OCI-LY3 (cell line): ENCODE measurements at regions not wholly inside any gene's neighbourhood (a gene's known extent, or its start where the extent isn't known, plus 50 kb on each side); places are given as distances from the start of the nearest gene placed in this dataset.

Source experiments
- H2AFZ ChIP-seq: fragments of 200-600, 300-600 bp; shearing (Covaris generic); 2 replicates; pipeline ENCODE4 v1.6.0; 2014; ENCODE audit warnings: antibody characterized with exemption, low read depth, low read length
- H3K27ac ChIP-seq: fragments of 200-600, 300-600 bp; sonication (generic); 2 replicates; pipeline ENCODE4 v1.5.1; 2014; ENCODE audit warnings: mild to moderate bottlenecking, low read length, moderate library complexity, mixed read lengths
- H3K27me3 ChIP-seq: fragments of 200-600, 300-600 bp; sonication (generic); 2 replicates; pipeline ENCODE4 v1.6.1; 2014; ENCODE audit warnings: low read depth, low read length, mixed read lengths
- H3K36me3 ChIP-seq: fragments of 200-600, 300-600 bp; sonication (generic); replicated peaks from 2 replicates; pipeline ENCODE3; 2014; ENCODE audit warnings: low read depth, low read length, mixed read lengths
- H3K4me1 ChIP-seq: fragments of 300-600, 200-600 bp; sonication (generic); 2 replicates; pipeline ENCODE4 v1.6.1; 2014; ENCODE audit warnings: low read length, mixed read lengths
- H3K4me2 ChIP-seq: fragments of 200-600, 300-600 bp; sonication (generic); 2 replicates; pipeline ENCODE4 v1.6.1; 2014; ENCODE audit warnings: low read length, mixed read lengths
- H3K4me3 ChIP-seq: fragments of 300-600, 200-600 bp; sonication (generic); 2 replicates; pipeline ENCODE4 v1.5.1; 2014; ENCODE audit warnings: antibody characterized with exemption, mild to moderate bottlenecking, low read length, moderate library complexity
- H3K79me2 ChIP-seq: fragments of 300-600, 200-600 bp; shearing (Covaris generic); 2 replicates; pipeline ENCODE4 v1.6.1; 2014; ENCODE audit warnings: mild to moderate bottlenecking, low read length, mixed read lengths
- H3K9ac ChIP-seq: fragments of 300-600, 200-600 bp; shearing (Covaris generic); 2 replicates; pipeline ENCODE4 v1.6.0; 2014; ENCODE audit warnings: mild to moderate bottlenecking, low read length, moderate library complexity
- H3K9me3 ChIP-seq: fragments of 200-600, 300-600 bp; shearing (Covaris generic); 2 replicates; pipeline ENCODE4 v1.6.1; 2014; ENCODE audit warnings: low read length, mixed read lengths; ENCODE audit not compliant: insufficient read depth
- H4K20me1 ChIP-seq: fragments of 200-600, 300-600 bp; sonication (generic); 2 replicates; pipeline ENCODE4 v1.6.1; 2016; ENCODE audit warnings: low read length, mixed read lengths; ENCODE audit not compliant: insufficient read depth
- EZH2phosphoT487 ChIP-seq: fragments of 200-600 bp; shearing (Covaris generic); IDR thresholded peaks from 2 replicates; pipeline ENCODE4 v1.6.1; 2018; ENCODE audit warnings: antibody characterized with exemption, mixed run types, low read depth
- TF ChIP-seq, protein P1 (sequence below): fragments of 200-600, 300-600 bp; sonication (generic); IDR thresholded peaks from 2 replicates; pipeline ENCODE4 v1.5.1; 2014; ENCODE audit warnings: antibody characterized with exemption, low read length, low read depth

GRCh38 chr2:211055438-211055837, 499.0 kb downstream of the CPS1 start:
- Histone ChIP-seq H3K9ac (no peak overlapping the region), H2AFZ (no peak overlapping the region), H3K79me2 (no peaks in the 10 kb centered on the region), H3K9me3 (no peaks in the 10 kb centered on the region), H3K36me3 (no peaks in the 10 kb centered on the region), H3K4me1 (no peaks in the 10 kb centered on the region), H4K20me1 (no peaks in the 10 kb centered on the region), H3K4me2 (no peak overlapping the region), H3K4me3 (no peak overlapping the region), H3K27ac (no peak overlapping the region), H3K27me3 (no peaks in the 10 kb centered on the region)
- TF ChIP-seq, protein P1, sequence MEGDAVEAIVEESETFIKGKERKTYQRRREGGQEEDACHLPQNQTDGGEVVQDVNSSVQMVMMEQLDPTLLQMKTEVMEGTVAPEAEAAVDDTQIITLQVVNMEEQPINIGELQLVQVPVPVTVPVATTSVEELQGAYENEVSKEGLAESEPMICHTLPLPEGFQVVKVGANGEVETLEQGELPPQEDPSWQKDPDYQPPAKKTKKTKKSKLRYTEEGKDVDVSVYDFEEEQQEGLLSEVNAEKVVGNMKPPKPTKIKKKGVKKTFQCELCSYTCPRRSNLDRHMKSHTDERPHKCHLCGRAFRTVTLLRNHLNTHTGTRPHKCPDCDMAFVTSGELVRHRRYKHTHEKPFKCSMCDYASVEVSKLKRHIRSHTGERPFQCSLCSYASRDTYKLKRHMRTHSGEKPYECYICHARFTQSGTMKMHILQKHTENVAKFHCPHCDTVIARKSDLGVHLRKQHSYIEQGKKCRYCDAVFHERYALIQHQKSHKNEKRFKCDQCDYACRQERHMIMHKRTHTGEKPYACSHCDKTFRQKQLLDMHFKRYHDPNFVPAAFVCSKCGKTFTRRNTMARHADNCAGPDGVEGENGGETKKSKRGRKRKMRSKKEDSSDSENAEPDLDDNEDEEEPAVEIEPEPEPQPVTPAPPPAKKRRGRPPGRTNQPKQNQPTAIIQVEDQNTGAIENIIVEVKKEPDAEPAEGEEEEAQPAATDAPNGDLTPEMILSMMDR: no peak; the same call in 1 of the 2 replicates
- no peak for TF ChIP-seq EZH2phosphoT487

GRCh38 chr2:211061612-211062296, 505.4 kb downstream of the CPS1 start:
- no peak for TF ChIP-seq EZH2phosphoT487
- TF ChIP-seq, protein P1: no peak
- H3K9me3 ChIP-seq: no peaks in the 10 kb centered on the region
- H3K9ac ChIP-seq: no peak overlapping the region
- H3K4me1 ChIP-seq: no peaks in the 10 kb centered on the region
- no peak overlapping the region for H3K27ac ChIP-seq
- H3K36me3 ChIP-seq: no peaks in the 10 kb centered on the region
- no peaks in the 10 kb centered on the region for H4K20me1 ChIP-seq
- H3K4me2 ChIP-seq: no peak overlapping the region
- H2AFZ ChIP-seq: peak overlapping the region; percentile 60; the same call in 1 of the 2 replicates
- H3K79me2 ChIP-seq: no peaks in the 10 kb centered on the region
- no peak overlapping the region for H3K4me3 ChIP-seq
- no peaks in the 10 kb centered on the region for H3K27me3 ChIP-seq

- H3K4me3 ChIP-seq: no peak overlapping the region
- H3K4me2 ChIP-seq: no peak overlapping the region
- H3K79me2 ChIP-seq: no peaks in the 10 kb centered on the region
- H3K27me3 ChIP-seq: no peaks in the 10 kb centered on the region
- H3K9ac ChIP-seq: no peak overlapping the region
- TF ChIP-seq EZH2phosphoT487: no peak
- TF ChIP-seq, protein P1: no peak
- H4K20me1 ChIP-seq: no peaks in the 10 kb centered on the region
- no peak overlapping the region for H2AFZ ChIP-seq
- H3K9me3 ChIP-seq: no peaks in the 10 kb centered on the region
- H3K36me3 ChIP-seq: no peaks in the 10 kb centered on the region
- H3K4me1 ChIP-seq: no peaks in the 10 kb centered on the region
- no peak overlapping the region for H3K27ac ChIP-seq
These were observed 505.9 kb downstream of the CPS1 start for GRCh38 chr2:211062297-211062612.

DNA sequence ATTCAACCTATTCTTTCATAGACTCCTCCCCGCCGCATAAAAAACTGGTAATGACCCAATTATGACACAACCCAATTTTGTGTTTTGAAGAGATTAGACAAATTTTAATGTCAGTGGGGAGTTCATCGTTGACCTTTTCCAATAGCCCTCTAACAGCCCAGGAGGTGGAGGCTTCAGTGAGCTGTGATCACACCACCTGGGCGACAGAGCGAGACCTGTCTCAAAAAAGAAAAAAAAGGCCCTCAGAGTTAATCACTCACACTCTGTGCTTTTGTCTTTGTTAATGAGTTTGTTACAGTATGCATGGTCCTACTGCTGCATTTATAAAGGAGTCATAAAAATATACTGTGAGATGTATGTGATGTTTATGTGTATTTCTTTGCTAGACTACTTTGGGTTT, 510.6 kb downstream of the CPS1 start:
- Histone ChIP-seq H3K36me3 (no peaks in the 10 kb centered on the region), H2AFZ (no peak overlapping the region), H3K4me1 (no peaks in the 10 kb centered on the region), H3K27me3 (no peaks in the 10 kb centered on the region), H3K9ac (no peak overlapping the region), H3K4me2 (no peak overlapping the region), H3K9me3 (no peaks in the 10 kb centered on the region), H3K4me3 (no peak overlapping the region), H3K27ac (no peak overlapping the region), H4K20me1 (no peaks in the 10 kb centered on the region), H3K79me2 (no peaks in the 10 kb centered on the region)
- TF ChIP-seq, protein P1: no peak
- no peak for TF ChIP-seq EZH2phosphoT487
